ENCODE measurements at regions not wholly inside any gene's neighbourhood (a gene's known extent, or its start where the extent isn't known, plus 50 kb on each side); places are given as distances from the start of the nearest gene placed in this dataset.

DNA sequence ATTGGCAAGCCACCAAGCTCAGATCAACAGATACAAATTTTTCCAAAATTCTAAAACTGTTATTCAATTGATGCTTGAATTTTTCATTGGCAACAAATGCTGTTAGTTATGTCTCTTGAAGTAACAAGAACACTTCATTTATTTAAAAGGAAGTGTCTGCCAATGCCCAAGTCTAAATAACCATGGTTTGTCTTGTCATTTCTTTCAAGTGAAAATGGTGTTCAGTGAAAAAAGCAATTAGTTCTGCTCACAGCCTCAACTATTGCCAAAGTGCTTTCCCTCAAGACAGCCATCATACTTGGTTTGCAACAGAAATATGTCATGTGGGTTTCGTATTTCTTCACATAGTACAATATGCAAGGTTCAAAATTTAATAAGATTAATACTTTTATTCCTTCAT is 312.6 kb upstream of the LMCD1 start:
- Histone ChIP-seq H3K27ac (ENCODE audit: low read depth, low read length) (no peak overlapping the region), H3K9me3 (ENCODE audit: control insufficient read depth, insufficient read depth, low read length) (no peaks in the 10 kb centered on the region), H3K4me2 (ENCODE audit: low read length) (no peak overlapping the region), H3K27me3 (ENCODE audit: control insufficient read depth, low read length) (no peaks in the 10 kb centered on the region), H3K4me3 (ENCODE audit: low read length) (no peak overlapping the region), H3K36me3 (ENCODE audit: control insufficient read depth, low read length) (no peaks in the 10 kb centered on the region), H3K9me2 (replicated peaks; ENCODE audit: control insufficient read depth, low read length) (no peaks in the 10 kb centered on the region), H3K79me2 (ENCODE audit: control insufficient read depth, low read length) (no peaks in the 10 kb centered on the region), H4K20me1 (ENCODE audit: control insufficient read depth, insufficient read depth, low read depth, low read length) (no peaks in the 10 kb centered on the region), H3K4me1 (ENCODE audit: control insufficient read depth, low read length) (no peaks in the 10 kb centered on the region), H3F3A (ENCODE audit: control insufficient read depth, insufficient read depth) (no peaks in the 10 kb centered on the region)
- TF ChIP-seq, protein P1, sequence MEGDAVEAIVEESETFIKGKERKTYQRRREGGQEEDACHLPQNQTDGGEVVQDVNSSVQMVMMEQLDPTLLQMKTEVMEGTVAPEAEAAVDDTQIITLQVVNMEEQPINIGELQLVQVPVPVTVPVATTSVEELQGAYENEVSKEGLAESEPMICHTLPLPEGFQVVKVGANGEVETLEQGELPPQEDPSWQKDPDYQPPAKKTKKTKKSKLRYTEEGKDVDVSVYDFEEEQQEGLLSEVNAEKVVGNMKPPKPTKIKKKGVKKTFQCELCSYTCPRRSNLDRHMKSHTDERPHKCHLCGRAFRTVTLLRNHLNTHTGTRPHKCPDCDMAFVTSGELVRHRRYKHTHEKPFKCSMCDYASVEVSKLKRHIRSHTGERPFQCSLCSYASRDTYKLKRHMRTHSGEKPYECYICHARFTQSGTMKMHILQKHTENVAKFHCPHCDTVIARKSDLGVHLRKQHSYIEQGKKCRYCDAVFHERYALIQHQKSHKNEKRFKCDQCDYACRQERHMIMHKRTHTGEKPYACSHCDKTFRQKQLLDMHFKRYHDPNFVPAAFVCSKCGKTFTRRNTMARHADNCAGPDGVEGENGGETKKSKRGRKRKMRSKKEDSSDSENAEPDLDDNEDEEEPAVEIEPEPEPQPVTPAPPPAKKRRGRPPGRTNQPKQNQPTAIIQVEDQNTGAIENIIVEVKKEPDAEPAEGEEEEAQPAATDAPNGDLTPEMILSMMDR (IDR thresholded peaks at IDR 0.05; ENCODE audit: low read depth, low read length, poor library complexity, severe bottlenecking): no peak
- no peak for TF ChIP-seq EZH2phosphoT487 (IDR thresholded peaks at IDR 0.05; ENCODE audit: borderline replicate concordance, low read length)

DNA sequence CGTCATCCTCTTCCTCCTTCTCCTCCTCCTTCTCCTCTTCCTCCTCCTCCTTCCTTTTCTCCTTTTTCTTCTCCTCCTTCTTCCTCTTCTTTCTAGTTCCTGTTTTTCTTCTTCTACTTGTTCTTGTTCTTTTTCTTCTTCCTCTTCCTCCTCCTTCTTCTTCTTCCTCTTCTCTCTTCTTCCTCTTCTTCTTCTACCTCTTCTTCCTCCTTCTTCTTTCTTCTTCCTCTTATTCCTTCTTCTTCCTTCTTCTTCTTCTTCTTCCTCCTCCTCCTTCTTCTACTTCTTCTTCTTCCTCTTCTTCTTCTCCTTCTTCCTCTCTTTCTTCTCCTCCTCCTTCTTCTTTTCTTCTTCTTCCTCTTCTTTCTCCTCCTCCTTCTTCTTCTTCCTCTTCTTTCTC is 310.2 kb upstream of the LMCD1 start:
- no peaks in the 10 kb centered on the region for H3K27me3 ChIP-seq (ENCODE audit: control insufficient read depth, low read length)
- H3K4me3 ChIP-seq (ENCODE audit: low read length): no peak overlapping the region
- no peak for TF ChIP-seq EZH2phosphoT487 (IDR thresholded peaks at IDR 0.05; ENCODE audit: borderline replicate concordance, low read length)
- TF ChIP-seq, protein P1 (IDR thresholded peaks at IDR 0.05; ENCODE audit: low read depth, low read length, poor library complexity, severe bottlenecking): no peak
- H4K20me1 ChIP-seq (ENCODE audit: control insufficient read depth, insufficient read depth, low read depth, low read length): no peaks in the 10 kb centered on the region
- no peaks in the 10 kb centered on the region for H3K9me2 ChIP-seq (replicated peaks; ENCODE audit: control insufficient read depth, low read length)
- no peaks in the 10 kb centered on the region for H3K36me3 ChIP-seq (ENCODE audit: control insufficient read depth, low read length)
- H3K9me3 ChIP-seq (ENCODE audit: control insufficient read depth, insufficient read depth, low read length): no peaks in the 10 kb centered on the region
- H3F3A ChIP-seq (ENCODE audit: control insufficient read depth, insufficient read depth): no peaks in the 10 kb centered on the region
- no peaks in the 10 kb centered on the region for H3K79me2 ChIP-seq (ENCODE audit: control insufficient read depth, low read length)
- no peak overlapping the region for H3K27ac ChIP-seq (ENCODE audit: low read depth, low read length)
- no peaks in the 10 kb centered on the region for H3K4me1 ChIP-seq (ENCODE audit: control insufficient read depth, low read length)
- no peak overlapping the region for H3K4me2 ChIP-seq (ENCODE audit: low read length)

DNA sequence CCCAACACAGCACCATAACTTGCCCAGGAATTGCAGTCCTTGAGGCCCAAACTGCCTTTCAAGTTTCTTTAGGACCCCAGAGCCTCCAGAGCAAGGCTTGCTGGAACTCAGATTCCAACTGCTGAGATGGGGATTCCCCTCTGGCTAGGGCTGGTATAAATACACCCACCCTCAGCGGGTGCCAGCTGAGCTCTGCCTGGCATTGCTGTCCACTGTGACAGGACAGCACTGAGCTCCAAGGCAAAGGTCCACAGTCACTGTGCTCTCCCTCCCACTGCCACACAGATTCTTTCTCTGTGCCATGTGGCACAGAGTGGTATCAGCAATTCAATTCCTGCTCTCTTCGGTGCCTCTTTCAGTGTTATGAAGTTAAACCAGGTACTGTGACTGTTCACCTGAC is 304.2 kb upstream of the LMCD1 start:
- Histone ChIP-seq H3K4me3 (ENCODE audit: low read length) (no peak overlapping the region), H3K9me2 (replicated peaks; ENCODE audit: control insufficient read depth, low read length) (no peaks in the 10 kb centered on the region), H3K79me2 (ENCODE audit: control insufficient read depth, low read length) (no peaks in the 10 kb centered on the region), H3K4me2 (ENCODE audit: low read length) (no peak overlapping the region), H3K9me3 (ENCODE audit: control insufficient read depth, insufficient read depth, low read length) (no peaks in the 10 kb centered on the region), H3F3A (ENCODE audit: control insufficient read depth, insufficient read depth) (no peaks in the 10 kb centered on the region), H3K27ac (ENCODE audit: low read depth, low read length) (no peak overlapping the region), H4K20me1 (ENCODE audit: control insufficient read depth, insufficient read depth, low read depth, low read length) (no peaks in the 10 kb centered on the region), H3K4me1 (ENCODE audit: control insufficient read depth, low read length) (no peaks in the 10 kb centered on the region), H3K27me3 (ENCODE audit: control insufficient read depth, low read length) (no peaks in the 10 kb centered on the region), H3K36me3 (ENCODE audit: control insufficient read depth, low read length) (no peaks in the 10 kb centered on the region)
- TF ChIP-seq, protein P1 (IDR thresholded peaks at IDR 0.05; ENCODE audit: low read depth, low read length, poor library complexity, severe bottlenecking): no peak
- TF ChIP-seq EZH2phosphoT487 (IDR thresholded peaks at IDR 0.05; ENCODE audit: borderline replicate concordance, low read length): no peak

DNA sequence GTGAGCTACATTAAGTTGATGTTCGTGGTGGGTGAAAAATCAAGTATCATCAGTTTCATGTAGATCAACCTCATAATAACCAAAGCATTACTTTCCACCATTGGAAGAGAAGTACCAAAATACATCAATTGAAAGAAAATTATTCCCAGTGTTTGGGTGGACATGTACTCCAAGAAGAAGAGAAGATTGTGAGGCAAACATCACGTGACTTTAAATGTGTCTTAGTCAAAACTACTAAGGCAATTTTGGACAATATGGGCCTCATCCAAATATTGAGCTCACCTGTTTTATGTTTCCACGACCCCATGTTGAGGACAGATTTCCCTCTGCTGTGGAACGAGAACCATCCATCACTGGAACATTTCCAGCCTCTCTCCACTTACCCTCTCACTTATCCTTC is 303.0 kb upstream of the LMCD1 start:
- no peak overlapping the region for H3K4me3 ChIP-seq (ENCODE audit: low read length)
- TF ChIP-seq EZH2phosphoT487 (IDR thresholded peaks at IDR 0.05; ENCODE audit: borderline replicate concordance, low read length): no peak
- TF ChIP-seq, protein P1 (IDR thresholded peaks at IDR 0.05; ENCODE audit: low read depth, low read length, poor library complexity, severe bottlenecking): no peak
- no peaks in the 10 kb centered on the region for H3F3A ChIP-seq (ENCODE audit: control insufficient read depth, insufficient read depth)
- no peaks in the 10 kb centered on the region for H3K27me3 ChIP-seq (ENCODE audit: control insufficient read depth, low read length)
- no peaks in the 10 kb centered on the region for H3K36me3 ChIP-seq (ENCODE audit: control insufficient read depth, low read length)
- H3K4me2 ChIP-seq (ENCODE audit: low read length): no peak overlapping the region
- no peaks in the 10 kb centered on the region for H3K9me3 ChIP-seq (ENCODE audit: control insufficient read depth, insufficient read depth, low read length)
- H4K20me1 ChIP-seq (ENCODE audit: control insufficient read depth, insufficient read depth, low read depth, low read length): no peaks in the 10 kb centered on the region
- H3K27ac ChIP-seq (ENCODE audit: low read depth, low read length): no peak overlapping the region
- H3K9me2 ChIP-seq (replicated peaks; ENCODE audit: control insufficient read depth, low read length): no peaks in the 10 kb centered on the region
- H3K4me1 ChIP-seq (ENCODE audit: control insufficient read depth, low read length): no peaks in the 10 kb centered on the region
- no peaks in the 10 kb centered on the region for H3K79me2 ChIP-seq (ENCODE audit: control insufficient read depth, low read length)

Data from DOHH2 (cell line).